Left lobe of liver (tissue), 2 donors: ENCODE measurements at regions not wholly inside any gene's neighbourhood (a gene's known extent, or its start where the extent isn't known, plus 50 kb on each side); places are given as distances from the start of the nearest gene placed in this dataset.

Experiments used
- ATAC-seq: fragments of 200-7000 bp; cut with Tn5 transposase; one replicate; pipeline ENCODE4 v1.9.1; 2020; ENCODE audit warnings: mild to moderate bottlenecking, moderate library complexity
- DNase-seq: peaks from one replicate; pipeline ENCODE4 v3.0.0-alpha.2; 2020; ENCODE audit warnings: low spot score
- donor health status: DM: no; HTN: no; CAD: no; lungs with moderate emphysema.
- donor health status: DM: no; HTN: yes; CAD: no.

- ATAC-seq (no peak), DNase-seq (no peak)
Measured at GRCh38 chr4:129345609-129346008, 249.7 kb downstream of the C4orf33 start.

- DNase-seq = no peak
- no peak for ATAC-seq
Measured at GRCh38 chr4:129346036-129346435, 250.1 kb downstream of the C4orf33 start.

GRCh38 chr4:129346734-129347133 lies 250.8 kb downstream of the C4orf33 start:
- no peak for DNase-seq
- ATAC-seq = no peak

DNA sequence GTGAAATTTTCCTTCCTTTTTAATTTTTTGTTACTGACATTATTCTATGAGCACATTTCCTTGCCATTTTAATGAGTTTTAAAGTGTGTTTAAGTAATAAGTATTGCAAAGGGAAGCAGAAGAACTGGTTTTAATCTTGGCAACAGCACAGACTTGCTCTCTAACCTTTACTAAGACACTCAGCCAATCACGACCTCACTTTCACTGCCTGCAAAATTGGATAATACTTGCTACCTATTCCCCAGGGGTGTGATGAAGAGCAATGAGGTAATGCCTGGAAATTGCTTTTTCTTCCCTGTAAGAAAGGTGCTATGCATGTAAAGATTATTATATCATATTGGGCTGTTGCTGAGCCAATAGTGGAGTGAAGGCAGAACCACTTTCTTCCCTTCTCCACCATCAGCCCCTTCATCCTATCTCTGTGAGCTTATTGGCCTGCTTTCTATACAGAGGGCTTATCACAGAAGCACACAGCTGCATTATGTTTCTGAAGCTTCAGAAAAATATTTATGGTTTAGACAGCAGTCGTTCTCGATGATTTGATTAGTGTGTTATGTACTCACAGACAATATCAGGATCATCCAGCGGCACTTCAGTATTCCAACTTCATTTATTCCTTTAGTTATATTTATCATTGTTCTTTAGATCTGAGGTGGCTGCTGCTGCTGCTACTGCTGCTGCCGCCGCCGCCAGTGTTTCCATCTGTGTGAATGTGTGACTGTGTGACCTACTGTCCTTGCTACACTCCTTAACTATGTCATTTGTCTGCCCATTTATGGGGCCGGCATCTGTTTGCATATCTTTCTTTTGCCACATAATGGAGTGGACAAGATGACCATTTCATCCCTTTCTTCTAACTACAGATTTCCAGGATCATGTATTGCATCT lies 255.1 kb downstream of the C4orf33 start:
- ATAC-seq (no peak), DNase-seq (no peak)

DNA sequence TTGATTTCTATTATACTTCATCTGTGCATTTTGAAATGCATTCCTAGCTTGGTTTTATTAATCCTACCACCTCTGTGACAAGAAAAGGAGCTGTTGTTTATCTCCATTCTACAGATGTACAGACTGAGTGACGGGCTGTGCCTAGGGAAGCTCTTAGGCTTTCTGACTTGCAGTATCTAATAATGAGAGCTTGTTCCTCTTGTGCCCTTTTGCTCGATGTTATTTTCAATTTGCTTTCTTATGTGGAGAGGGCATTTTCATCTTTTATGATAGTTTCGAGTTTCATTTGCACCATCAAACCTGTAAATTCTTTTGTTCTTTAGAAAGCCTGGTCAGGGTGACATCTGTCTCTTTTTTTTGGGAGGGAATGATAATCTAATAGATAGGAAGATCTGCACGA lies 256.5 kb downstream of the C4orf33 start:
- ATAC-seq (no peak), DNase-seq (no peak)

DNA sequence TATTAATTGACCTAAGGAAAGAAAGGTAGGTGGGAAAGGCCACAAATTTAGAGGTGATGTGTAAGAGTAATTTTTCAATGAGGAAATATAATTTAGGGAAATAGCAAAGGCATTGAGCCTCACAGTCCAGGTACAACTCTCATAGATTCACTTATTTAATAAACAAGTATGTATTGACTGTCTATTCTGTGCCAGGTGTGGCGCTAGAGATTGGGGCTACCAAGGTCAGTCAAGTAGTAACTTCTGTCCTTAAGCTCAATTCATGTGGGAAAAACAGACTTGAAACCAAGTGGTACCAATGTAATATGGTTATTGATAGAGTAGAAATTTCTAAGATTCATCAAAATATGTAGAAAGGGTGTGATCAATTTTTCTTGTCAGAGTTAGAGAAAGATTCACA lies 257.5 kb downstream of the C4orf33 start:
- ATAC-seq (no peak), DNase-seq (no peak)

DNA sequence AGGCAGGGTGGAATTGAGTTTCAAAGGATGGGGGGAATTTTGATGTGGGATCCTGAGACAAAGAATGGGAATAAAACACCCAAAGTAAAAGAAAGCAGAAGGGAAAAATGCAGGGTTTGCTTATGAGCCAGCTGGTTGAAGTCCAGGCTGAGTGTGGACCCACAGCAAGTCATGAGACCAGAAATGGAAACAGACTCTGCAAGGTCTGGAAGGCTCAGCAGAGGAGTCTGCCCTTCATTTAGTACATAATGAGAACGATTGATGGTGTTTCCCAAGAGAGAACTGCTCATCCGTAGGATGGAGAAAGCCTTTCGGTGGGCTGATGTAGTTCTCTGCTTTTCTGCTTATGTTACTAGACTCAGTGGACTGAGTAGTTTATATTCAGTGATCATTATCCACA lies 259.1 kb downstream of the C4orf33 start:
- ATAC-seq (no peak), DNase-seq (no peak)

DNA sequence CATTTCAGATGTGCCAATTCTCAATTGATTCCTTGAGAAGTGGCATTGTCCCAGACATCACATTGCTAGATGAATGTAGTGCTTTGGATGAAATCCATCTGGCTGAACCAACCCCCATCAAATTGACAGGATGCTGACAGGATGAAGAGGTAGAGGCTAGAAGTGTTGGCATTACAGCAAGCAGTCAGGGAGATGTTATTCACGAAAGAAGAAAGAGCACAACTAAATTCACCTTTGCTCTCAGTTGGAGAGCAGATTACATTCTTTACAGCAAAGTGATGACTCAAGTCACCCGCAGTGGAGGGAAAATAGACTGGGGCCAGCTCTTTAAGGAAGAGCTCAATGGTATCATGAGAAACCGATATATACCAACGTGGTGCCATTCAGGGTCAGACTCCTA lies 259.6 kb downstream of the C4orf33 start:
- no peak for ATAC-seq
- no peak for DNase-seq

DNA sequence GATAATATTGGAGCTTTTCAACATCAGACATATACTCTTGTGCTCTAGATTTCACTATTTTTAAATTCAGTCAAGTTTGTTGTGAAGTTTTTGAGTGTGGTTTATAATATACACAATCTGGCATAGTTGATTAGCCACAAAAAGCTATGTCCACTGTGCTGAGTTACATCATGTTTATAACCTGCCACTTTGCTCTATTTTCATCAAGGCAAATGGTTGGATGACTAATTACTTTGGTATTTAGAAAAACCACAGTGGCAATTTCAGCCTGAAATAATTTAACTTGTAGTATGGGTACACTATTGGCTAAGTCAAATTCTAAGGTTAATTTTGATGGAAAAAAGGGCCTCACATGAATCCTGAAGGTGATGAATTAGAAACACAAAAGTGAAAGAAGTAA lies 262.6 kb downstream of the C4orf33 start:
- DNase-seq (no peak), ATAC-seq (no peak)

DNA sequence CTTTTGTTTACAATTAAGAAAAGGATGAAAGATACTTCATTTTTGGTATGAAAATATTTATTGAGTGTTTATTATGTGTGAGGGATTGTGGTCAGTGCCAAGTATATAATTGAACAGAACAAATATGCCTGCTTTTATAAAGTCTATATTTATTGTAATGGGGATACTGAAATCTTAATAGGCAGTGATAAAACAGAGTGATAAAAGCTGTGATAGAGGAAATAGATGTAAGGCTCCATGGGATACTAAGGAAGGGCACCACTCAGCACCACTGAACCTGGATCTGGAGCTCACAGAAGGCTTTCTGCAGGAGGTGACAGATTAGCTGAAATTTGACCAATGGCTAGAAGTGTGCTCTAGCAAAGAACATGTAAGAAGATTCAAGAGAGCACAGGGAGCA lies 263.5 kb downstream of the C4orf33 start:
- ATAC-seq = no peak
- DNase-seq = no peak

- DNase-seq (no peak), ATAC-seq (peak; percentile 91)
Measured at GRCh38 chr4:129362691-129363274, 266.8 kb downstream of the C4orf33 start.

DNA sequence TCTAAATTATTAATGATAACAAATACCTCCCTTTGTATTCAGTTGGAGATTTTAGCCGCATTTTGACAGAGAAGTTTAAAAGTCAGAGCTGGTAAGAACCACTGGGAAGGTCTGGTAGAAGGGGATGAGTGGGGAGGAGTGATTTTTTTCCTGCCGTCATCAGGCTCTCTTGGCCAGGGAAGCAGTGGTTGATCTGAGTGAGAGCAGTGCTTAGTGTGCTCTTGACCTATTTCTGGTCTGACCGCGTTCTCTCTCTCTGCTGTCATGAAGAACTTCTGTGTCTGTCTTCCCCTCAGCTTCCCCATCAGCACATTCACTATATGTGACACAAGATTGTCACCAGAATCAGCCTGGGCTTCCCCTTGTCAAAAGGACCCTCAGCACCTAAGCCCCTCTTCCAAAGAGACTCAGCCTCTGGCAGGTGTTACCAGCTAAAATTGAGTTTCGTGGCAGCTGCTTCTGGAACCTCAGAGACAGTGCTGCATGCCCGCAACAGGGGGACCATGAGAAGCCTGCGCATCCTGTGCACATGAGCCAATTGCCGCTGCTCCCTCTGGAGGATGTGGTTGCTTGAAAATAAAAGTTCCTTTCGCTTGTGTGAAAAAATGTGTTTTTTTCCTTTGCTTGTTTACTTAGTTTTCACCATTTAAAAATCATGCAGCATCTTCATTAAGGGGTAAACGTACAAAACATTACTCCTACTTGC lies 268.9 kb downstream of the C4orf33 start:
- no peak for ATAC-seq

GRCh38 chr4:129369361-129370010 lies 273.5 kb downstream of the C4orf33 start:
- ATAC-seq (no peak), DNase-seq (no peak)

More for the DNA sequence above, 268.9 kb downstream of the C4orf33 start:
- no peak for DNase-seq

- DNase-seq = no peak
- no peak for ATAC-seq
Measured at GRCh38 chr4:129371065-129371464, 275.1 kb downstream of the C4orf33 start.

DNA sequence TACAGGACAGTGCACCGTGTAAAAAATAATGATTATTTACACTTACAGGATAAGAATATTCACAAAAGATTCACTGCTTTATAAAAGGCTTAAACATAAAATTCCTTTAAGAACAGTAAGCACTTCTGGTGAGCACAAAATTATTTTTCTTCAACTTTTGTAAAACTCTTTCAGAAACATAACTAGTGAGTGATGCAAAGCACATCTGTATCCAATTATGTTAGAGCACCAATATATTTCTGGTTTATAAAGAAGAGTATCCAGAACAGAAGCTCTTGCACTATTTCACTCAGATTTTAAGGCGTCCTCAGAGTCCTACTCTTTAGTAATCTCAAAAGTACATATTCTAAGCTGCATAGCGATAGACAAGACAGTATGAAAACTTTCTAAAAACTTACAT lies 276.0 kb downstream of the C4orf33 start:
- no peak for ATAC-seq
- no peak for DNase-seq

DNA sequence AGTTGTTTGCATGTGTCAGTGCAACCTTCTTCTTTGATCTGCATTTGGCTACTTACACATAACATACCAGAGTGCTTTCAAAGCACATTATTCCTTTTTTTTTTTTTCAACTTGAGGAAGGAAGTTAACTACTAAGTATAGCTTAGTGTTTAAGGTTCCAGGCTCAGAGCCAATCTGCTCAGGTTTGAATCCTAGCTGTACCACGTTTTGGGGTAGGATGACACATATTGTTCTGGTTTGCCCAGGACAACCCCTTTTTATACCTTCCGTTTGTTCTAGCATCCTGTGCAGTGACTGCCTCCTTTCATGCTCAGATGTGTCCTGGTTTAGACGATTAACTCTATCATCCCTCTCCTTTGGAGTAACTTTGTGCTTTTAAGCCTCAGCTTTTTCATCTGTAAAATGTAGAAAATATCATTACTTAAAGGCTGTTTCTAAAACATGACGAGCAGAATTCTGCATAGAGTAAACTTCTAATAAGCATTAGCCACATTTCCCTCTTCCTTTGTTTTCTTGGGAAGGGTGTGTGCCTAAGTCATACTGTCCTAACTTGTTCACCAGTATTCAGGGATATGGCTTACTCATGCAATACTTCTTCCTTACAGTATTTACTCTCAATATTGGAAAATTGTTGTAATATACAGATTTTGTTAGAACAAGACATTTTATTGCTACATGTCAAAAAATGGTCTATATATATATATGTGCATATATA lies 281.3 kb downstream of the C4orf33 start:
- ATAC-seq (no peak), DNase-seq (no peak)

GRCh38 chr4:129378364-129378763 lies 282.4 kb downstream of the C4orf33 start:
- no peak for DNase-seq
- ATAC-seq = no peak

DNA sequence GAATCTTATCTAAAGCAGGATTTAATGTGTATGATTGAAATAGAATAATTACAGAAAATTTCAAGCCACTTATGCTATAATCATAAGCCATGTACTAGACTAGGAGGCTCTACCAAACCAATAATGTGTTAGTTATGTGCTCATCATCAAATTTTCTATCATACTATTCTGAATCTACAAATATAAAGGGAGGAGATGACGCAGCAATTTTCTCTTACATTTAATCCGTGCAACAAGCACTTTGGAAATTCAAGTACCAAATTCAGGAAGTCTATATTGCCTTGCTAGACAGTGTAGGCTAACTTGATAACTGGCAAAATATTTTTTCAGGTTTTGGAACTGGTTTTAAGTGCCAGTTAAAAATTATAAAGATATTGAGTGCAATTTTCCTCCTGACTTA lies 283.5 kb downstream of the C4orf33 start:
- no peak for DNase-seq
- no peak for ATAC-seq

DNA sequence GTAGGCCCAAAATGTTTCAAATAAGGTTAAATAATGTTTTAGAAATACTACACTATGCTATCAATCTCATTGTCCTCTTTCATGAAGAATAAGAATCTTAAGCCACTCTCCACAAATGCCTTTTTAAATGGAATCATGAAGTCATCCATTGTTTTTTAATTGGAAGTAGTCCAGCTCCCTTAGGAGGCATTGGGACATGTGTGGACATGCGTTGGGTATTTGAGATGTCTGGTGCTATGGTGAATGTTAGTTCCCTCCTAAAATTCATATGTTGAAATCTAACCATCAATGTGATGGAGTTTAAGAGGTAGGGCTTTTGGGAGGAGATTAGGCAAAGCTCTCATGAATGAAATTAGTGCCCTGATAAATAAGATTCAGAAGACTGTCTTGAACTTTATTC lies 289.0 kb downstream of the C4orf33 start:
- no peak for DNase-seq
- no peak for ATAC-seq

GRCh38 chr4:129387666-129388065 lies 291.7 kb downstream of the C4orf33 start:
- ATAC-seq (no peak), DNase-seq (no peak)

GRCh38 chr4:129393976-129394375 lies 298.0 kb downstream of the C4orf33 start:
- ATAC-seq = no peak
- no peak for DNase-seq
